ENCODE measurements at regions not wholly inside any gene's neighbourhood (a gene's known extent, or its start where the extent isn't known, plus 50 kb on each side); places are given as distances from the start of the nearest gene placed in this dataset.

DNA sequence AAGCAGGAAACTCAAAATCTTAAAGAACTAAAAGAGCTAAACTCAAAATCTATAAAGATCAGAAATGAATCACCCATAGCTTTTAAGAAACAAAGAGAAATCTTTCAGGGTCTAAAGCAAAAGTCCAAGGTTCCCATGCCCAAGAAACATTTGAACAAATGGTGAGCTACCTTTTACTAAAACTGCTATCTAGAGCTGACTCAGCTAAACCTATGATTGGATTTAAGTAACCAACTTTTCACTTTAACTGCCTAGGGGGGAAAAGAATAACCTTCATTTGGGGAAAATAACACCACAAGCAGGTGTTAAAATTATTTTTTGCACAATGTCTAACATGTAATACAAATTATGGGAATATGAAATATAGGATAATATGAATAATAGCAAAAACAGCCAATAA lies 328.4 kb downstream of the PHF14 start:
- TF ChIP-seq, protein P1, sequence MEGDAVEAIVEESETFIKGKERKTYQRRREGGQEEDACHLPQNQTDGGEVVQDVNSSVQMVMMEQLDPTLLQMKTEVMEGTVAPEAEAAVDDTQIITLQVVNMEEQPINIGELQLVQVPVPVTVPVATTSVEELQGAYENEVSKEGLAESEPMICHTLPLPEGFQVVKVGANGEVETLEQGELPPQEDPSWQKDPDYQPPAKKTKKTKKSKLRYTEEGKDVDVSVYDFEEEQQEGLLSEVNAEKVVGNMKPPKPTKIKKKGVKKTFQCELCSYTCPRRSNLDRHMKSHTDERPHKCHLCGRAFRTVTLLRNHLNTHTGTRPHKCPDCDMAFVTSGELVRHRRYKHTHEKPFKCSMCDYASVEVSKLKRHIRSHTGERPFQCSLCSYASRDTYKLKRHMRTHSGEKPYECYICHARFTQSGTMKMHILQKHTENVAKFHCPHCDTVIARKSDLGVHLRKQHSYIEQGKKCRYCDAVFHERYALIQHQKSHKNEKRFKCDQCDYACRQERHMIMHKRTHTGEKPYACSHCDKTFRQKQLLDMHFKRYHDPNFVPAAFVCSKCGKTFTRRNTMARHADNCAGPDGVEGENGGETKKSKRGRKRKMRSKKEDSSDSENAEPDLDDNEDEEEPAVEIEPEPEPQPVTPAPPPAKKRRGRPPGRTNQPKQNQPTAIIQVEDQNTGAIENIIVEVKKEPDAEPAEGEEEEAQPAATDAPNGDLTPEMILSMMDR (conservative IDR thresholded peaks at IDR 0.05) = no peak

More for the DNA sequence above, 328.4 kb downstream of the PHF14 start:
- Histone ChIP-seq H3K9ac (ENCODE audit: extremely low read depth, insufficient read length, low read length) (no peak overlapping the region), H3K4ac (ENCODE audit: low read depth, low read length) (no peak overlapping the region), H2AFZ (ENCODE audit: low read length) (no peak overlapping the region), H3K56ac (ENCODE audit: insufficient read length, low read depth, low read length) (no peak overlapping the region), H4K8ac (replicated peaks; ENCODE audit: insufficient read length, low read depth, low read length) (no peak overlapping the region), H4K5ac (ENCODE audit: insufficient read length, low read depth, low read length) (no peak overlapping the region), H3K18ac (ENCODE audit: insufficient read length, low read depth, low read length) (no peak overlapping the region), H3K23ac (ENCODE audit: insufficient read length, low read depth, low read length) (no peak overlapping the region), H3K79me1 (ENCODE audit: insufficient read depth, low read depth, low read length, poor library complexity, severe bottlenecking) (no peaks in the 10 kb centered on the region), H2BK15ac (ENCODE audit: low read depth, low read length) (no peak overlapping the region), H3K79me2 (ENCODE audit: insufficient read depth, low read length) (no peaks in the 10 kb centered on the region), H2BK12ac (ENCODE audit: insufficient read length, low read depth, low read length) (no peak overlapping the region), H4K20me1 (ENCODE audit: control insufficient read depth, insufficient read depth, insufficient read length) (no peaks in the 10 kb centered on the region), H2AK5ac (ENCODE audit: insufficient read length, low read length) (no peak overlapping the region), H2BK20ac (ENCODE audit: low read depth, low read length, poor library complexity, severe bottlenecking) (no peak overlapping the region), H3K9me3 (ENCODE audit: control insufficient read depth, low read depth, low read length) (no peaks in the 10 kb centered on the region), H4K91ac (ENCODE audit: insufficient read length, low read depth, low read length) (no peak overlapping the region), H3K4me1 (ENCODE audit: insufficient read depth, low read length) (no peaks in the 10 kb centered on the region), H2BK120ac (ENCODE audit: low read depth, low read length, poor library complexity, severe bottlenecking) (no peak overlapping the region), H3K27ac (ENCODE audit: insufficient read length, low read depth, low read length) (no peak overlapping the region), H3K14ac (ENCODE audit: insufficient read depth, low read length) (no peak overlapping the region), H3T11ph (ENCODE audit: low read length) (no peak overlapping the region), H3K23me2 (ENCODE audit: insufficient read length, low read depth, low read length, poor library complexity, severe bottlenecking) (no peaks in the 10 kb centered on the region), H3K4me2 (ENCODE audit: insufficient read depth, insufficient read length, low read length) (no peak overlapping the region), H3K27me3 (ENCODE audit: insufficient read depth, low read length) (no peaks in the 10 kb centered on the region), H2BK5ac (ENCODE audit: insufficient read length, low read length) (no peak overlapping the region)
- H3K4me3 Mint-ChIP-seq = no peak overlapping the region
- H3K27me3 Mint-ChIP-seq (ENCODE audit: low read depth) = no peaks in the 10 kb centered on the region
- peaks cover 0 to 9% (median 0%) of the 10 kb centered on the region in 3 experiments; a peak in 1 of 7 replicates for H3K36me3 Mint-ChIP-seq (ENCODE audit: insufficient read depth in 1 of 3, low read depth in 3 of 3)
- peaks cover 2 to 5% of the 10 kb centered on the region in 2 experiments; a peak in 3 of 5 replicates for H3K9me3 Mint-ChIP-seq
- no peak for DNase-seq
- H3K27ac Mint-ChIP-seq = no peak overlapping the region
- peaks cover 0 to 5% of the 10 kb centered on the region in 2 experiments; a peak in 1 of 4 replicates for H3K4me1 Mint-ChIP-seq
